ENCODE measurements at regions not wholly inside any gene's neighbourhood (a gene's known extent, or its start where the extent isn't known, plus 50 kb on each side); places are given as distances from the start of the nearest gene placed in this dataset.

- DNase-seq = no peak
Observed at GRCh38 chr4:23245203-23245832, 552.6 kb downstream of the GBA3 start.

GRCh38 chr4:23242962-23243361 lies 550.2 kb downstream of the GBA3 start:
- no peak for DNase-seq

GRCh38 chr4:23241408-23241807 lies 548.7 kb downstream of the GBA3 start:
- no peak for DNase-seq

- DNase-seq = no peak
Observed at GRCh38 chr4:23238848-23239247, 546.1 kb downstream of the GBA3 start.

- no peak for DNase-seq
Observed at GRCh38 chr4:23237771-23238170, 545.0 kb downstream of the GBA3 start.

GRCh38 chr4:23235628-23236390 lies 543.1 kb downstream of the GBA3 start:
- DNase-seq = no peak

- DNase-seq = no peak
Observed at GRCh38 chr4:23234716-23235115, 542.0 kb downstream of the GBA3 start.

- no peak for DNase-seq
Observed at GRCh38 chr4:23234018-23234417, 541.3 kb downstream of the GBA3 start.

GRCh38 chr4:23233596-23233995 lies 540.9 kb downstream of the GBA3 start:
- DNase-seq = no peak

- no peak for DNase-seq
Observed at GRCh38 chr4:23232987-23233386, 540.2 kb downstream of the GBA3 start.

- no peak for DNase-seq
Observed at GRCh38 chr4:23225564-23225963, 532.8 kb downstream of the GBA3 start.

- no peak for DNase-seq
Observed at GRCh38 chr4:23224684-23225420, 532.1 kb downstream of the GBA3 start.

GRCh38 chr4:23220911-23221310 lies 528.2 kb downstream of the GBA3 start:
- no peak for DNase-seq

GRCh38 chr4:23219779-23220408 lies 527.2 kb downstream of the GBA3 start:
- no peak for DNase-seq

- DNase-seq = peak; percentile 4
Observed at GRCh38 chr4:23213198-23213597, 520.5 kb downstream of the GBA3 start.

- peak; percentile 11 for DNase-seq
Observed at GRCh38 chr4:23212558-23212957, 519.8 kb downstream of the GBA3 start.

GRCh38 chr4:23207059-23207458 lies 514.3 kb downstream of the GBA3 start:
- no peak for DNase-seq

- no peak for DNase-seq
Observed at GRCh38 chr4:23202712-23203247, 510.0 kb downstream of the GBA3 start.

GRCh38 chr4:23194751-23195150 lies 502.0 kb downstream of the GBA3 start:
- DNase-seq = no peak

- DNase-seq = no peak
Observed at GRCh38 chr4:23174179-23174578, 481.4 kb downstream of the GBA3 start.

- DNase-seq = no peak
Observed at GRCh38 chr4:23171976-23172375, 479.2 kb downstream of the GBA3 start.

GRCh38 chr4:23169608-23170311 lies 477.0 kb downstream of the GBA3 start:
- DNase-seq = no peak
